ENCODE measurements at regions not wholly inside any gene's neighbourhood (a gene's known extent, or its start where the extent isn't known, plus 50 kb on each side); places are given as distances from the start of the nearest gene placed in this dataset.
"Not testable (repeated sequence)": the region's sequence is repeated elsewhere in the genome, so short reads cannot be mapped to it uniquely, and the experiment has no call there.

DNA sequence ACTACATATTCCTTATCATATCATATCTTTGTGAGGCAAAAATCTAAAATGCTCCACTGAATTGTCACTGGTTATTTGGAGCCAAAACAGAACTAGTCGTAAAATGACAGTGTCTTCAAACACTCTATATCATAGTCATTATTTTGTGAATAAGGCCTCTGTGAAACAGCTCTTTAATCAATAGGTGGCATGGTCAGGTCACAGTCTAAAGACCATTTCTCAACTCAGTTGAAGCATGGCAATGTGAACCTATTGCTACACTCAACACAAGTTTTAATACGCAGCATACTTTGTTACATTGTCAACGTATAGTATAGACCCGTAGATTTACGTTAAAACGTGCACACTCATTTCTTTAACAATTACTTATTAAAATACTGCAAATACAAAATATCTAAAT, 131.3 kb upstream of the PCDH20 start:
- Histone ChIP-seq H3K27ac (ENCODE audit: insufficient read depth in 1 of 2, low read depth in 1 of 2, low read length in 2 of 2, poor library complexity in 1 of 2, severe bottlenecking in 2 of 2) (no peak overlapping the region), H3K27me3 (replicated peaks in 2 of 5; ENCODE audit: control insufficient read depth in 4 of 5, insufficient read depth in 5 of 5, low read length in 4 of 5) (no peaks in the 10 kb centered on the region), H3K36me3 (ENCODE audit: control insufficient read depth in 4 of 4, insufficient read depth in 4 of 4, low read length in 3 of 4) (no peaks in the 10 kb centered on the region), H3K4me3 (ENCODE audit: control insufficient read depth in 1 of 7, extremely low read depth in 1 of 7, insufficient read depth in 4 of 7, low read depth in 2 of 7, low read length in 6 of 7) (no peak overlapping the region), H3K4me1 (ENCODE audit: control extremely low read depth in 1 of 4, control insufficient read depth in 4 of 4, insufficient read depth in 4 of 4, low read length in 3 of 4) (no peaks in the 10 kb centered on the region), H3K9me3 (ENCODE audit: control extremely low read depth in 1 of 5, control insufficient read depth in 4 of 5, insufficient read depth in 2 of 5, low read depth in 1 of 5, low read length in 4 of 5) (peaks cover 0 to 1% (median 0%) of the 10 kb centered on the region in 5 experiments)
- 86% methylated on average over 1 of the region's 6 CpGs for WGBS (ENCODE audit: insufficient coverage)
- ChIA-PET POLR2A (no interaction called here), CTCF (no interaction called here)
- no peak for DNase-seq

DNA sequence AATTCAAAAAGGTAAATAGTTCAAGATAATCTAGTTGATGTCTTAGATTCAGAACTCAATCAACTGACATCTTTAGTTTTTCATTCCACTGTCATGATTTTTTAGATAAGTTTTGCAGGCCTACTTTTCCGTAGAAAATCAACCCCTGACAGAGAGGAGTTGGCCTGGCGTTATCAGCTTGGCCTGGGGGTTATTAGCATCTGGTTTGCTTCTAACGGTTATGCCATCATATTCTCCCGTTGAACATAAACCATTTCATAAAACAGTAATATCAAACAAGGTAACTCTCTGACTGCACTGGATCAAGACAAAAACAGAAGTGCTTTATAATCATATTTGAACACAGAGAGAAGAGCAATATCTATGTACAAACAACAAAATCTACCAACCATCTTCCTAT, 130.8 kb upstream of the PCDH20 start:
- H3K4me3 ChIP-seq (ENCODE audit: control insufficient read depth in 1 of 7, extremely low read depth in 1 of 7, insufficient read depth in 4 of 7, low read depth in 2 of 7, low read length in 6 of 7) = no peak overlapping the region
- H3K36me3 ChIP-seq (ENCODE audit: control insufficient read depth in 4 of 4, insufficient read depth in 4 of 4, low read length in 3 of 4) = no peaks in the 10 kb centered on the region
- no peaks in the 10 kb centered on the region for H3K27me3 ChIP-seq (replicated peaks in 2 of 5; ENCODE audit: control insufficient read depth in 4 of 5, insufficient read depth in 5 of 5, low read length in 4 of 5)
- H3K27ac ChIP-seq (ENCODE audit: insufficient read depth in 1 of 2, low read depth in 1 of 2, low read length in 2 of 2, poor library complexity in 1 of 2, severe bottlenecking in 2 of 2) = no peak overlapping the region
- H3K9me3 ChIP-seq (ENCODE audit: control extremely low read depth in 1 of 5, control insufficient read depth in 4 of 5, insufficient read depth in 2 of 5, low read depth in 1 of 5, low read length in 4 of 5) = peaks cover 0 to 1% (median 0%) of the 10 kb centered on the region in 5 experiments
- ChIA-PET POLR2A (no interaction called here), CTCF (no interaction called here)
- DNase-seq = no peak
- no peaks in the 10 kb centered on the region for H3K4me1 ChIP-seq (ENCODE audit: control extremely low read depth in 1 of 4, control insufficient read depth in 4 of 4, insufficient read depth in 4 of 4, low read length in 3 of 4)
- 80% methylated on average over 1 of the region's 4 CpGs for whole genome bisulfite sequencing (ENCODE audit: insufficient coverage)

DNA sequence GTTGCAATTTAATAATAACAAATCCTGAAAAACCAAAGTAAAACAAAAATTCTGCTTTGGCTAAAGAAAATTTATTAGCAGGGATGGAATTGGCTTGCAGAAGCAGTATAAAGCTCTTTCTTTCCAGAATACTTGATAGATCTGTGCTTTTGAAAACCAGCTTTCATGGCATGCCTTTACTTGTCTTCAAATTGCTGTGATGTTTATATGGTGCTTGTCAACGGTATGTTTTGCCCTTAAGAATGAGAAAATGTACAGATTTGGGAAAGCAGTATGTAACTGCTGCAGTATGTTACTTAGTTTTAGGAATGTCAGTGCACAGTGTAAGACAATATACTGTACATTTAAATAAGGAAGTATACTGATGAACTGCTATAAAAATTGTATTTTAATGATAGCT, 120.8 kb upstream of the PCDH20 start:
- Histone ChIP-seq H3K27ac (ENCODE audit: insufficient read depth in 1 of 2, low read depth in 1 of 2, low read length in 2 of 2, poor library complexity in 1 of 2, severe bottlenecking in 2 of 2) (no peak overlapping the region), H3K9me3 (ENCODE audit: control extremely low read depth in 1 of 5, control insufficient read depth in 4 of 5, insufficient read depth in 2 of 5, low read depth in 1 of 5, low read length in 4 of 5) (no peaks in the 10 kb centered on the region), H3K4me3 (ENCODE audit: control insufficient read depth in 1 of 7, extremely low read depth in 1 of 7, insufficient read depth in 4 of 7, low read depth in 2 of 7, low read length in 6 of 7) (no peak overlapping the region), H3K36me3 (ENCODE audit: control insufficient read depth in 4 of 4, insufficient read depth in 4 of 4, low read length in 3 of 4) (no peaks in the 10 kb centered on the region), H3K4me1 (ENCODE audit: control extremely low read depth in 1 of 4, control insufficient read depth in 4 of 4, insufficient read depth in 4 of 4, low read length in 3 of 4) (no peaks in the 10 kb centered on the region), H3K27me3 (replicated peaks in 2 of 5; ENCODE audit: control insufficient read depth in 4 of 5, insufficient read depth in 5 of 5, low read length in 4 of 5) (no peaks in the 10 kb centered on the region)
- POLR2A ChIA-PET = no interaction called here
- CTCF ChIA-PET = no interaction called here
- DNase-seq = no peak
- no CpG with 5 or more reads among the region's 1 CpG for WGBS (ENCODE audit: insufficient coverage)

DNA sequence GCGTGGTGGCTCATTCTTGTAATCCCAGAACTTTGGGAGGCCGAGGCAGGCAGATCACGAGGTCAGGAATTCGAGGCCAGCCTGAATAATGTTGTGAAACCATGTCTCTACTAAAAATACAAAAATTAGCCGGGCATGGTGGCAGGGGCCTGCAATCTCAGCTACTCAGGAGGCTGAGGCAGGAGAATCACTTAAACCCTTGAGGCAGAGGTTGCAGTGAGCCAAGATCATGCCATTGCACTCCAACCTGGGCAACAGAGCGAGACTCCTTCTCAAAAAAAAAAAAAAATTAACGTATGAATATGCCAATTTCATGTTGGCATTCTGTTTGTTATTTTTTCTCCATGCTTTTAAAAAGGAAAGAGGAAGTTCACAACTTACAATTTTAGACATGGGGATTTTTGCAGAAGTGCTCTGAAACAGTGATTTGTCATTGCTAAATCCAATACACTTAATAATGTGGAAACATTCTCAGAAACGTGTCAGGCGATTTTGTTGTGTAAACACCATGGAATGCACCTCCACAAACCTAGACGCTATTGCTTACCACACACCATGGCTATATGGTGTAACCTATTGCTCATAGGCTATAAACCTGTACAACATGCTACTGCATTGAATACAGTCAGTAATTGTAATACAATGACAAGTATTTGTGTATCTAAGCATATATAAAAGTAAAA, 115.9 kb upstream of the PCDH20 start:
- WGBS (ENCODE audit: insufficient coverage) = 65% methylated on average over 8 of the region's 10 CpGs
- Histone ChIP-seq H3K9me3 (ENCODE audit: control extremely low read depth in 1 of 5, control insufficient read depth in 4 of 5, insufficient read depth in 2 of 5, low read depth in 1 of 5, low read length in 4 of 5) (no peaks in the 10 kb centered on the region), H3K27me3 (replicated peaks in 2 of 5; ENCODE audit: control insufficient read depth in 4 of 5, insufficient read depth in 5 of 5, low read length in 4 of 5) (no peaks in the 10 kb centered on the region), H3K4me3 (ENCODE audit: control insufficient read depth in 1 of 7, extremely low read depth in 1 of 7, insufficient read depth in 4 of 7, low read depth in 2 of 7, low read length in 6 of 7) (no peak overlapping the region), H3K36me3 (ENCODE audit: control insufficient read depth in 4 of 4, insufficient read depth in 4 of 4, low read length in 3 of 4) (no peaks in the 10 kb centered on the region), H3K4me1 (ENCODE audit: control extremely low read depth in 1 of 4, control insufficient read depth in 4 of 4, insufficient read depth in 4 of 4, low read length in 3 of 4) (no peaks in the 10 kb centered on the region), H3K27ac (ENCODE audit: insufficient read depth in 1 of 2, low read depth in 1 of 2, low read length in 2 of 2, poor library complexity in 1 of 2, severe bottlenecking in 2 of 2) (no peak overlapping the region)
- CTCF ChIA-PET = no interaction called here
- DNase-seq = peak in 1 of 3 donors; percentile 6
- POLR2A ChIA-PET = no interaction called here

DNA sequence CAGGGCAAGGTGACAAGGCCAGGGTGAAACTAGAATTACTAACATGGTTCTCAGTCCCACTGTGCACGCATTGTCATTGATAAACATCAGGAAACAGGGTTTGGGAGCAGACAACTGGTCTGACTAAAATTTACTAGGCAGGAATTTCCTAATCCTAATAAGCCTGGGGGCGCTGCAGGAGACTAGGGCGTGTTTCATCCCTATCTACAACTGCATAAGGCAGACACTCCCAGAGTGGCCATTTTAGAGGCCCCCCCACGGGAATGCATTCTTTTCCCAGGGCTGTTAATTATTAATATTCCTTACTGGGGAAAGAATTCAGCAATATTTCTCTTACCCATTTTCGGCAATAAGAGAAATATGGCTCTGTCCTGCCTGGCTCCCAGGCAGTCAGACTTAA, 103.6 kb upstream of the PCDH20 start:
- POLR2A ChIA-PET; CTCF ChIA-PET; DNase-seq; H3K36me3 ChIP-seq (ENCODE audit: control insufficient read depth in 4 of 4, insufficient read depth in 4 of 4, low read length in 3 of 4); H3K4me3 ChIP-seq (ENCODE audit: control insufficient read depth in 1 of 7, extremely low read depth in 1 of 7, insufficient read depth in 4 of 7, low read depth in 2 of 7, low read length in 6 of 7); H3K9me3 ChIP-seq (ENCODE audit: control extremely low read depth in 1 of 5, control insufficient read depth in 4 of 5, insufficient read depth in 2 of 5, low read depth in 1 of 5, low read length in 4 of 5); H3K27me3 ChIP-seq (replicated peaks in 2 of 5; ENCODE audit: control insufficient read depth in 4 of 5, insufficient read depth in 5 of 5, low read length in 4 of 5); H3K4me1 ChIP-seq (ENCODE audit: control extremely low read depth in 1 of 4, control insufficient read depth in 4 of 4, insufficient read depth in 4 of 4, low read length in 3 of 4); H3K27ac ChIP-seq (ENCODE audit: insufficient read depth in 1 of 2, low read depth in 1 of 2, low read length in 2 of 2, poor library complexity in 1 of 2, severe bottlenecking in 2 of 2): not testable (repeated sequence)
- 93% methylated on average over 2 of the region's 5 CpGs for WGBS (ENCODE audit: insufficient coverage)

DNA sequence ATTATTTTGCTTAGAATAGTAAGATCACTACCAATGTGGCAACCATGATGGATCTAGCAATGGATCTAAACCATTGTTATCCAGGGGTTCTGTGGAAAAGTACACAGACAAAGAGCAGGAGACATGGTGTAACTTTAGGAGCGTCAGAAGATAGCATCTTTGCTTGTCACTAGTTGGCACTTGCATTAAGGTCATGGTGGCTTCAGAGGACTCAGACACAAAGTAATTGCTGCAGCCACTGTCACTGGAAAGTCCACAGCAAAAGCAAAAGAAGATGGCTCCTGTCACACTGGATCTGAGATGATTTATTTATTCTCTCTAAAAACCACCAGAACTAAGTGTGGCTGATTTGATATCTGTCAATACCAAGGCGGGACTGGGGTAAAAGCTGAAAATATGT, 93.3 kb upstream of the PCDH20 start:
- whole genome bisulfite sequencing (ENCODE audit: insufficient coverage) = 75% methylated on average over 1 of the region's 2 CpGs
- H3K27ac ChIP-seq (ENCODE audit: insufficient read depth in 1 of 2, low read depth in 1 of 2, low read length in 2 of 2, poor library complexity in 1 of 2, severe bottlenecking in 2 of 2) = no peak overlapping the region
- no peaks in the 10 kb centered on the region for H3K4me1 ChIP-seq (ENCODE audit: control extremely low read depth in 1 of 4, control insufficient read depth in 4 of 4, insufficient read depth in 4 of 4, low read length in 3 of 4)
- ChIA-PET CTCF (no interaction called here), POLR2A (no interaction called here)
- no peak overlapping the region for H3K4me3 ChIP-seq (ENCODE audit: control insufficient read depth in 1 of 7, extremely low read depth in 1 of 7, insufficient read depth in 4 of 7, low read depth in 2 of 7, low read length in 6 of 7)
- no peaks in the 10 kb centered on the region for H3K27me3 ChIP-seq (replicated peaks in 2 of 5; ENCODE audit: control insufficient read depth in 4 of 5, insufficient read depth in 5 of 5, low read length in 4 of 5)
- no peak for DNase-seq
- H3K36me3 ChIP-seq (ENCODE audit: control insufficient read depth in 4 of 4, insufficient read depth in 4 of 4, low read length in 3 of 4) = no peaks in the 10 kb centered on the region
- no peaks in the 10 kb centered on the region for H3K9me3 ChIP-seq (ENCODE audit: control extremely low read depth in 1 of 5, control insufficient read depth in 4 of 5, insufficient read depth in 2 of 5, low read depth in 1 of 5, low read length in 4 of 5)

DNA sequence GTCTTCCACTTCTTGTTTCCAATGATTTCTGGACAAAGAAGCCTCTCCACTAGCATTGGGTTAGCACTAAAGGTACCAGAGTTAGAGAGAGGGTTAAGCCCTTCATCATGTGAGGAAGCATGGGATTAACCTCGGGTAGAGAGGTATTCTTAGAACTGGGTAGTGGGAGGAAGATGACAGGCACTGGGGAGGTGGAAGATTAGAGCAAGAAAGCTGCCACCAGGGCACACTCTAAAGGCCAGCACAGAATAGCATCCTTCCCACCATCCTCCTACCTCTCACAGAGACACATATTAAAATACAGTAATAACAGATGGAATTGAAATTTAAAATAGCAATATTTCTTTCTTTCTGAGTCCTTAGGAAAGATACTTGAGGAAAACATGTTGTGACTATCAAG, 84.5 kb upstream of the PCDH20 start:
- Histone ChIP-seq H3K4me1 (ENCODE audit: control extremely low read depth in 1 of 4, control insufficient read depth in 4 of 4, insufficient read depth in 4 of 4, low read length in 3 of 4) (no peaks in the 10 kb centered on the region), H3K27ac (ENCODE audit: insufficient read depth in 1 of 2, low read depth in 1 of 2, low read length in 2 of 2, poor library complexity in 1 of 2, severe bottlenecking in 2 of 2) (no peak overlapping the region), H3K27me3 (replicated peaks in 2 of 5; ENCODE audit: control insufficient read depth in 4 of 5, insufficient read depth in 5 of 5, low read length in 4 of 5) (no peaks in the 10 kb centered on the region), H3K36me3 (ENCODE audit: control insufficient read depth in 4 of 4, insufficient read depth in 4 of 4, low read length in 3 of 4) (no peaks in the 10 kb centered on the region), H3K4me3 (ENCODE audit: control insufficient read depth in 1 of 7, extremely low read depth in 1 of 7, insufficient read depth in 4 of 7, low read depth in 2 of 7, low read length in 6 of 7) (no peak overlapping the region), H3K9me3 (ENCODE audit: control extremely low read depth in 1 of 5, control insufficient read depth in 4 of 5, insufficient read depth in 2 of 5, low read depth in 1 of 5, low read length in 4 of 5) (no peaks in the 10 kb centered on the region)
- ChIA-PET POLR2A (no interaction called here), CTCF (no interaction called here)
- no peak for DNase-seq
- no CpG with 5 or more reads among the region's 1 CpG for WGBS (ENCODE audit: insufficient coverage)
